ENCODE measurements at regions not wholly inside any gene's neighbourhood (a gene's known extent, or its start where the extent isn't known, plus 50 kb on each side); places are given as distances from the start of the nearest gene placed in this dataset.

GRCh38 chr12:75744607-75745256 lies 233.3 kb upstream of the KRR1 start:
- no peak for TF ChIP-seq CTCF (IDR thresholded peaks at IDR 0.05; ENCODE audit: low read depth, low read length)
- no peak for TF ChIP-seq EZH2phosphoT487 (IDR thresholded peaks at IDR 0.05; ENCODE audit: low read depth)
